Small intestine (tissue), 7 donors: ENCODE measurements at regions not wholly inside any gene's neighbourhood (a gene's known extent, or its start where the extent isn't known, plus 50 kb on each side); places are given as distances from the start of the nearest gene placed in this dataset.
A peak's percentile ranks its signal among the peaks of the same experiment; 100 is the strongest.

Experiments
- DNase-seq, 2 donors: peaks; one replicate each; pipeline versions ENCODE4 v3.0.0 to v3.0.0-alpha.2; 2013
- FAIRE-seq: peaks from 2 replicates; lab custom pipeline; 2012; peaks lifted over from hg19 to GRCh38; lab: Jason Lieb, UNC
- H3K27ac ChIP-seq, 3 donors: one replicate each; pipeline ENCODE4 v1.5.1; 2013; ENCODE audit warnings: low read length in 2 of 3, mild to moderate bottlenecking in 2 of 3, control low read depth in 1 of 3, inconsistent platforms in 1 of 3, low read depth in 1 of 3, moderate library complexity in 1 of 3
- H3K27me3 ChIP-seq, 3 donors: one replicate each; pipeline ENCODE4 v1.6.1; 2013; ENCODE audit warnings: low read length in 3 of 3, inconsistent platforms in 1 of 3; ENCODE audit not compliant: control insufficient read depth in 3 of 3, insufficient read depth in 3 of 3
- H3K36me3 ChIP-seq, 3 donors: one replicate each; pipeline ENCODE4 v1.6.1; 2013; ENCODE audit warnings: low read length in 3 of 3, inconsistent platforms in 1 of 3, low read depth in 1 of 3, mild to moderate bottlenecking in 1 of 3, moderate library complexity in 1 of 3; ENCODE audit not compliant: control insufficient read depth in 3 of 3, insufficient read depth in 2 of 3
- H3K4me1 ChIP-seq, 3 donors: one replicate each; pipeline ENCODE4 v1.6.1; 2013; ENCODE audit warnings: low read length in 2 of 3, inconsistent platforms in 1 of 3, low read depth in 1 of 3, mild to moderate bottlenecking in 1 of 3, moderate library complexity in 1 of 3; ENCODE audit not compliant: control insufficient read depth in 3 of 3, insufficient read depth in 2 of 3
- H3K4me3 ChIP-seq, 3 donors: one replicate each; pipeline ENCODE4 v1.5.1; 2013; ENCODE audit warnings: low read length in 3 of 3, control low read depth in 1 of 3, inconsistent platforms in 1 of 3, low read depth in 1 of 3, mild to moderate bottlenecking in 1 of 3, moderate library complexity in 1 of 3
- H3K9me3 ChIP-seq, 2 donors: one replicate each; pipeline ENCODE4 v1.6.1; 2013; ENCODE audit warnings: low read depth in 1 of 2, low read length in 1 of 2; ENCODE audit not compliant: control insufficient read depth in 2 of 2, insufficient read depth in 1 of 2
- WGBS, 3 donors: extraction: QIAGEN DNeasy Blood & Tissue Kit; methylation state at CpG; one replicate each; pipeline ENCODE4 v1.1.7; 2013; 5-methylcytosine and 5-hydroxymethylcytosine counted together
- donor health status: healthy with polysubstance abuse.
- donor health status: control.
- donor health status: control.
- donor health status: Bipolar disorder and iron deficiency.
- donor health status: healthy.

- Histone ChIP-seq H3K4me3 (no peak overlapping the region), H3K9me3 (no peaks in the 10 kb centered on the region), H3K27me3 (no peaks in the 10 kb centered on the region), H3K4me1 (peaks cover 0 to 2% (median 0%) of the 10 kb centered on the region in 3 donors), H3K27ac (no peak overlapping the region), H3K36me3 (no peaks in the 10 kb centered on the region)
- FAIRE-seq (no peak), DNase-seq (no peak)
- WGBS, 3 donors = 50 to 78% (median 57%) methylated on average over 1 of the region's 1 CpG
Observed at GRCh38 chr3:117010318-117010717, 300.7 kb downstream of the TUSC7 start.

DNA sequence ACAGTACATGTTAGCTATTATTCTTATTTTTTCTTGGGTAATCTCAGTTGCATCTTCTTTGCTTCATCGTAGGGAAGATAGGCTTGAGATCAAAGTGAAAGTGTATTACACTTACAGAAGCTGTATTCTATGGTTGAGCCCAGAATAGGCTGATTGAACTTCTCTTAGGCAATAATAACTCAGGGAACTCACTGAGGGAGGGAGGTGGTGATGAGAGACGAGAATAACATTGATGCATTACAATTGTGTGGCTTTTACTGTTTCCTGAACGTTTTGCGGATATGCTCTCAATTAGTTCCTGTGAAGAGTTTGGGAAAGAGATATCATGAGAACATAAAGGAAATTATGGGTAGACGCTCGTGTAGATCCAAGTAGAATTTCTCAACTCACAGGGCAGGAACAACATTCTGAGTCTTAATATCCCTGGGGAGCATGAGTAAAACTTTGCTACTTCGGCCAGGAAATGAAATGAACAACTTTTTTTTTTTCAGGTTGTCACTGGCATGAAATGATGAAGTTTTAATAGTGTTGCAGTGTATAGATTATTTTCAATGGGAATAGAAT is 302.2 kb downstream of the TUSC7 start:
- H3K4me1 ChIP-seq = no peaks in the 10 kb centered on the region
- H3K27me3 ChIP-seq = no peaks in the 10 kb centered on the region
- no peak overlapping the region for H3K4me3 ChIP-seq
- H3K9me3 ChIP-seq = no peaks in the 10 kb centered on the region
- no peak for FAIRE-seq
- no peak overlapping the region for H3K27ac ChIP-seq
- no peak for DNase-seq
- H3K36me3 ChIP-seq = no peaks in the 10 kb centered on the region
- WGBS, 3 donors = 67 to 76% (median 75%) methylated on average over 7 of the region's 7 CpGs

DNA sequence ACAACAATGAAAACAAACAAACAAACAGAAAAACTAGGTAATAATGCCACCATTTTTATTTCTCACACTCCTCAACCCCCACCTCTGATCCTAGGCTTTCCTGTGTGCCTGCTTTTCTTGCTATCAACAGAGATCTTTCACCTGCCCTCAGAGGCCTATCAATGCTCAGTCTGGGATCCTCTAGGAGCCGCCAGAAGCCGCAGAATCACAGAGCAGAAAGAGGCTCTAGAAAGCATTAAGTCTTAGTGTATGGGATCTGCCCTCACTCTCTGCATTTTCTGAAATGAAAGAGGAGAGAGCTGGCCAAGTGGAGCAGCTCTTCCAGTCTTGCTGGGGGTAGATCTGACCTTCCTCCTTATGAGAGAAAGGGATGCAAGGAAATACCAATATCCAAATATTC is 306.8 kb downstream of the TUSC7 start:
- FAIRE-seq (no peak), DNase-seq (peak; percentile 14 to 41)
- H3K4me1 ChIP-seq = peaks cover 0 to 3% (median 0%) of the 10 kb centered on the region in 3 donors
- no peaks in the 10 kb centered on the region for H3K9me3 ChIP-seq
- H3K27me3 ChIP-seq = no peaks in the 10 kb centered on the region
- no peak overlapping the region for H3K27ac ChIP-seq
- H3K4me3 ChIP-seq = no peak overlapping the region
- WGBS, 3 donors = 45 to 79% (median 75%) methylated on average over 2 of the region's 2 CpGs
- H3K36me3 ChIP-seq = no peaks in the 10 kb centered on the region

DNA sequence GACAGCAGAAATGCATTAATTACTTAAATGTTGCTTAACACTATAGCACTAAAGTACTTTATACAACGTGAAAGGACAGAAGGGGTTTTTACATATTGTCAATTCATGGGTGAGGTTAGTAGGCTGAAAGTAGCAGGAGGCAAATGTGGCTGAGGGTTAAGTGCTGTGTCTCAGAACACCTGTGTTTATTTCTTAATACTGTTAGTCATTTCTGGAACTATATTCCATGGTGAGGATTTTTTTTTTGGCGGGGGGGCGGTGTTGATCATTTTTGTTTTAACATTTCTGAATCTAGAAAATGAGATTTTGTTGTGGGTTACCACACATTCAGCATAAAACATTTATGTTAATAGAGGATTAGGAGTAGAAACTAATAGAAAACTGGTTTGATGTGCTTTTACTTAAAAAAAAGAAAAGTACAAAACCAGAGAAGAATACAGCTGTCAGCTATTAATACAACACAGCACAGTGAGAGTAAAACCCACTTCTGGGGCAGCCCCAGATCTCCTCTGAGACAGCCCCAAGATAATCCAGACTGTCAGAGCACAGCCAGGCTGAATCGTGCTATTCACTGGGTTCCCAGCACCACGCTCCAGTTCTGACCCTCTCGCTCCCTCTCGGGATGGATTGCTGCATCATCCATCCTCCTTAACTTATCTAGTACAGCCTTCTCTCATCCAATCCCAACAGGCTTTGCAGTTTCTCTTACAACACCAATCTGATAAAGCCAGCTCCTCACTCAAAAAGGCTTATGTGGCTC is 307.7 kb downstream of the TUSC7 start:
- Histone ChIP-seq H3K4me3 (no peak overlapping the region), H3K27ac (no peak overlapping the region), H3K27me3 (no peaks in the 10 kb centered on the region), H3K4me1 (peaks cover 0 to 3% (median 0%) of the 10 kb centered on the region in 3 donors), H3K9me3 (no peaks in the 10 kb centered on the region), H3K36me3 (no peaks in the 10 kb centered on the region)
- WGBS, 3 donors = 66 to 88% (median 68%) methylated on average over 6 to 7 of the region's 7 CpGs
- DNase-seq = no peak
- no peak for FAIRE-seq

GRCh38 chr3:117018655-117019054 is 309.1 kb downstream of the TUSC7 start:
- 50 to 53% (median 51%) methylated on average over 5 of the region's 5 CpGs for WGBS, 3 donors
- no peaks in the 10 kb centered on the region for H3K27me3 ChIP-seq
- no peak for DNase-seq

DNA sequence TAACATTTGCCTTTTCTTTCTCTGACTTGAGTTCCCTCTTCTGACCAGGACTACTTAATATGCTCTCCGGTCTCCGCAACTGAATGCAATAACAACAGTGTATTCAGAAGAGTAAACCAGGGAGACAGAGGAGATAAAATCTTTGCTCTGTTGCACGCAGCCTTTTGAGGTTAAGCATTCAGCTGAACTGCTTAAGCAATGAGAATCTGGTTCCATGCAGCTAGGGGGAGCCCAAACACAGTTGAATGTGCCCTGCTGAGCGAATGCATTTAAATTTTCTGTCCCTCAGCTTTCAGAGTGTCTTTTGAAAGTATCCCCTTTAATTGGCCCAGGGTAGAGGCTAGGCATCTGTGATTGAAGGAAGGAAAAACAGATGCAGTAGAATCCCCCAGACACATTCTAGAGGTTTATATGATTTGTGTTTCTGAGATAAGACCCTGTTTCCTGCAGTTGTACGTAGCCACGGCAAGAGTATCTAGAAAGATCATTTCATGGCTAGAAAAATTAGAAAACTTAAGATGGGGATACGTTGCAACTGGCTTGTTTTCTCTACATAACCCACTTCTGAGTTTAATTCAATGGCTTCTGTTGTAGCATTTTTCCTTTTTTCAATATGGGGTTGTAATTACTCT is 309.6 kb downstream of the TUSC7 start:
- Histone ChIP-seq H3K27ac (no peak overlapping the region), H3K9me3 (no peaks in the 10 kb centered on the region), H3K4me1 (peaks cover 0 to 3% (median 0%) of the 10 kb centered on the region in 3 donors), H3K27me3 (no peaks in the 10 kb centered on the region), H3K36me3 (no peaks in the 10 kb centered on the region), H3K4me3 (no peak overlapping the region)
- DNase-seq (peak; percentile 67 to 75), FAIRE-seq (no peak)
- WGBS, 3 donors = 15 to 24% (median 21%) methylated on average over 7 of the region's 7 CpGs

More at GRCh38 chr3:117018655-117019054, 309.1 kb downstream of the TUSC7 start:
- H3K27ac ChIP-seq = no peak overlapping the region
- H3K9me3 ChIP-seq = no peaks in the 10 kb centered on the region
- H3K4me1 ChIP-seq = peaks cover 0 to 3% (median 0%) of the 10 kb centered on the region in 3 donors
- no peak overlapping the region for H3K4me3 ChIP-seq
- no peak for FAIRE-seq
- no peaks in the 10 kb centered on the region for H3K36me3 ChIP-seq

- Histone ChIP-seq H3K36me3 (no peaks in the 10 kb centered on the region), H3K27ac (no peak overlapping the region), H3K4me1 (no peaks in the 10 kb centered on the region), H3K4me3 (no peak overlapping the region), H3K9me3 (peaks cover 0 to 5% of the 10 kb centered on the region in 2 donors), H3K27me3 (no peaks in the 10 kb centered on the region)
- DNase-seq (no peak), FAIRE-seq (no peak)
- WGBS, 3 donors = 95 to 98% (median 96%) methylated on average over 22 of the region's 22 CpGs
Observed at GRCh38 chr3:117026401-117026800, 316.8 kb downstream of the TUSC7 start.

- no peak for FAIRE-seq
- H3K9me3 ChIP-seq = no peaks in the 10 kb centered on the region
- H3K27me3 ChIP-seq = no peaks in the 10 kb centered on the region
- peak; percentile 48 to 60 for DNase-seq
- no peaks in the 10 kb centered on the region for H3K36me3 ChIP-seq
- H3K27ac ChIP-seq = peak overlapping the region in 2 of 3 donors; percentile 9 to 47
- peaks cover 2 to 21% (median 7%) of the 10 kb centered on the region in 3 donors for H3K4me1 ChIP-seq
- H3K4me3 ChIP-seq = no peak overlapping the region
Observed at GRCh38 chr3:117035745-117036144, 326.2 kb downstream of the TUSC7 start.
